PC-3 (cell line): ENCODE measurements at regions not wholly inside any gene's neighbourhood (a gene's known extent, or its start where the extent isn't known, plus 50 kb on each side); places are given as distances from the start of the nearest gene placed in this dataset.

Experiments
- ATAC-seq: fragments of 200-7000 bp; cut with Tn5 transposase; 2 replicates; pipeline ENCODE4 v1.9.1; 2020; ENCODE audit warnings: mild to moderate bottlenecking, moderate library complexity
- BruUV-seq: library from RNA; stranded (reverse); fragments of 400-500 nt; replicated peaks from 2 replicates; lab custom pipeline; 2021; lab: Mats Ljungman, UMichigan
- CTCF ChIA-PET: fragments of 300-600 bp; sonication (Branson Sonifier 250); formaldehyde crosslinking; loops from one replicate; lab custom pipeline; 2022; ENCODE audit warnings: antibody characterized with exemption; lab: Charles Lee
- POLR2A ChIA-PET: fragments of 300-600 bp; sonication (Branson Sonifier 250); formaldehyde crosslinking; loops from one replicate; lab custom pipeline; 2022; ENCODE audit warnings: antibody characterized with exemption; ENCODE audit not compliant: unreplicated experiment; lab: Charles Lee
- DNase-seq: peaks from one replicate; pipeline ENCODE4 v3.0.0-alpha.2; 2015
- H2AFZ ChIP-seq: fragments of 300-600 bp; sonication (generic); 2 replicates; pipeline ENCODE4 v1.6.0; 2016; ENCODE audit warnings: antibody characterized with exemption, low read length
- H3F3A ChIP-seq: fragments of 300-600 bp; sonication (generic); one replicate; pipeline ENCODE4 v1.6.0; 2017; ENCODE audit warnings: antibody characterized with exemption, low read length, control low read depth, mild to moderate bottlenecking; ENCODE audit not compliant: unreplicated experiment
- H3K27ac ChIP-seq: fragments of 300-600 bp; sonication (generic); 2 replicates; pipeline ENCODE4 v1.5.1; 2016; ENCODE audit warnings: mild to moderate bottlenecking, low read length
- H3K27me3 ChIP-seq: fragments of 300-600 bp; sonication (generic); 2 replicates; pipeline ENCODE4 v1.6.1; 2016; ENCODE audit warnings: low read length, mixed read lengths
- H3K36me3 ChIP-seq: fragments of 300-600 bp; sonication (generic); 2 replicates; pipeline ENCODE4 v1.6.1; 2016; ENCODE audit warnings: low read depth, mixed run types, low read length, mixed read lengths
- H3K4me1 ChIP-seq: fragments of 300-600 bp; sonication (generic); 2 replicates; pipeline ENCODE4 v1.5.1; 2016; ENCODE audit warnings: low read length; ENCODE audit not compliant: insufficient read depth
- H3K4me2 ChIP-seq: fragments of 300-600 bp; sonication (generic); 2 replicates; pipeline ENCODE4 v1.6.0; 2016; ENCODE audit warnings: low read length
- H3K4me3 ChIP-seq: fragments of 300-600 bp; sonication (generic); 2 replicates; pipeline ENCODE4 v1.5.1; 2016; ENCODE audit warnings: mild to moderate bottlenecking, low read length, mixed read lengths
- H3K79me2 ChIP-seq: fragments of 300-600 bp; sonication (generic); 2 replicates; pipeline ENCODE4 v1.6.1; 2017; ENCODE audit warnings: low read length, mixed read lengths
- H3K9ac ChIP-seq: fragments of 300-600 bp; sonication (generic); 2 replicates; pipeline ENCODE4 v1.6.0; 2016; ENCODE audit warnings: mild to moderate bottlenecking, low read length
- H3K9me2 ChIP-seq: fragments of 300-600 bp; sonication (generic); replicated peaks from 2 replicates; pipeline ENCODE4 v1.6.1; 2016; ENCODE audit warnings: mixed run types, low read length, mixed read lengths
- H3K9me3 ChIP-seq: fragments of 300-600 bp; sonication (generic); 2 replicates; pipeline ENCODE4 v1.6.1; 2016; ENCODE audit warnings: low read length, mixed read lengths
- H4K20me1 ChIP-seq: fragments of 300-600 bp; sonication (generic); 2 replicates; pipeline ENCODE4 v1.6.1; 2016; ENCODE audit warnings: low read length, mixed read lengths
- CTCF ChIP-seq: fragments of 300-600 bp; sonication (generic); conservative IDR thresholded peaks from 2 replicates; pipeline ENCODE4 v1.5.1; 2017; ENCODE audit warnings: antibody characterized with exemption, low read depth, mild to moderate bottlenecking, low read length
- EZH2 ChIP-seq: fragments of 300-600 bp; sonication (generic); IDR thresholded peaks from one replicate; pipeline ENCODE4 v1.6.1; 2017; ENCODE audit warnings: antibody characterized with exemption, mild to moderate bottlenecking, low read length; ENCODE audit not compliant: unreplicated experiment
- EZH2phosphoT487 ChIP-seq: fragments of 300-600 bp; sonication (generic); IDR thresholded peaks from 2 replicates; pipeline ENCODE4 v1.6.1; 2018; ENCODE audit warnings: mild to moderate bottlenecking, antibody characterized with exemption, low read length, borderline replicate concordance
- intact Hi-C: fragments of 100-400 bp; cut with micrococcal nuclease; formaldehyde crosslinking; loops from 2 replicates; pipeline ENCODE4 v1.9.0; 2023

GRCh38 chr6:142683714-142684141 lies 261.2 kb downstream of the HIVEP2 start:
- POLR2A ChIA-PET, result no interaction called here
- Histone ChIP-seq H3K9me3 (no peaks in the 10 kb centered on the region), H3K79me2 (no peaks in the 10 kb centered on the region), H3K4me1 (no peaks in the 10 kb centered on the region), H3K27ac (no peak overlapping the region), H3K36me3 (no peaks in the 10 kb centered on the region), H3F3A (no peaks in the 10 kb centered on the region), H2AFZ (no peak overlapping the region), H4K20me1 (no peaks in the 10 kb centered on the region), H3K4me3 (no peak overlapping the region), H3K4me2 (no peak overlapping the region), H3K9ac (no peak overlapping the region), H3K9me2 (no peaks in the 10 kb centered on the region), H3K27me3 (no peaks in the 10 kb centered on the region)
- no peak for ATAC-seq
- no TSS peak for BruUV-seq
- CTCF ChIA-PET, result interaction anchor here (0.5 kb wide), 2 partner anchors 30 to 725 kb away, joined by 3 to 4 read pairs; no protein-coding TSS in a partner anchor
- intact Hi-C loops, result no loop called here
- no peak for DNase-seq
- TF ChIP-seq EZH2phosphoT487 (no peak), EZH2 (no peak), CTCF (no peak)

DNA sequence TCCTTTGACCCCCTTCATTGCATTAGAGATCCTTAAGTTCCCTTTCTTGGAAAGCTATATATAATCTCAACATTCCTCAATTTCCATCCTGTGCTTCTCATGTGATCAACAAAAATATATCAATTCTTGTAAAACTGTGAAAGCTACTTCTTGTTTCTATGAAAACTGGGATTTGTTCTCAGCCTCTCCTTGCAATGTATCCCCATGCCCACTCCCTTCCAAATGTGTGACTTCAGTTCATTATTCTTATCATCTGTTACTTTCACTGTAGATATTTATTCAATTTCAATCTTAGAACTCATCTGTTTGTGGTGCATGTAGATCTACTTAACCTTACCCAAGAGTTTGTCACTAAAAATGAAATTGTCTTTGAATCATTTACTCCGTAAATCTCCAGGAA lies 260.6 kb downstream of the HIVEP2 start:
- H3K27ac ChIP-seq, result no peak overlapping the region
- intact Hi-C loops, result no loop called here
- H3K79me2 ChIP-seq, result no peaks in the 10 kb centered on the region
- no peaks in the 10 kb centered on the region for H3K4me1 ChIP-seq
- TF ChIP-seq CTCF, result no peak
- no peak for TF ChIP-seq EZH2
- TF ChIP-seq EZH2phosphoT487, result no peak
- no peaks in the 10 kb centered on the region for H3K36me3 ChIP-seq
- DNase-seq (no peak), ATAC-seq (no peak)
- H3F3A ChIP-seq, result no peaks in the 10 kb centered on the region
- no peak overlapping the region for H3K4me3 ChIP-seq
- H3K27me3 ChIP-seq, result no peaks in the 10 kb centered on the region
- no peaks in the 10 kb centered on the region for H3K9me2 ChIP-seq
- no peaks in the 10 kb centered on the region for H4K20me1 ChIP-seq
- ChIA-PET POLR2A (no interaction called here), CTCF (interaction anchor here (0.6 kb wide), 1 partner anchor 212 kb away, joined by 3 read pairs; no protein-coding TSS in a partner anchor)
- no peak overlapping the region for H2AFZ ChIP-seq
- H3K9ac ChIP-seq, result no peak overlapping the region
- no peaks in the 10 kb centered on the region for H3K9me3 ChIP-seq
- no TSS peak for BruUV-seq
- H3K4me2 ChIP-seq, result no peak overlapping the region

DNA sequence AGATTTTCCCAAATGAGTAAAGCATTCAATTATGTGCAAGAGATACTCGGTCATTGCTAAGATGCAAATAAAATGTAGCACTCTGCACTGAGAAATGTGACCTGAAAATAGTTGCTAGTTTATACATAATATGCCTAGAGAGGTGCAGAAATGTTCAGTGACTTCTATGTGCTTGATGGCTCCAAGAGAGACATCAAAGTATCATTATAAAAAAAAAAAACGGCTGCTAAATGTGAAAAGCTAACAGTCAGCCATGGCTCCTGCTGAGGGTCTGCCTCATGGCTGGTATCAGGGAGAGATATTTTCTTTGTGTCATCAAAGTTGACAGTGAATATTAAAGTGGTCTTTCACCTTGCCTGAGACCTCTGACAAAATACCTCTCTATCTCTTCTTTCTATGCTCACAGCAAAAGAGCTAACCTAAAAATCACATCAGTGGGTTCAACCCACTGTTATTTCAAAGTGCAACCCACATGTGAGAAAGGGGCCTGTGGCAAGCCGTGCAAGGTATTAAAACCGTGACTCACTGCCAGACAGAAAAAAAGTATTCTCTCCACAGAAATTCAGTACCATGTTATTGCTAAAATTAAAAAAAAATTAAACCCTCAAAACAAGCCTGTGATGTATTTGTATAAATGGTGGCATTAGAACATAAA lies 259.0 kb downstream of the HIVEP2 start:
- DNase-seq (no peak), ATAC-seq (no peak)
- Histone ChIP-seq H3K4me1 (no peaks in the 10 kb centered on the region), H3F3A (no peaks in the 10 kb centered on the region), H3K9me2 (no peaks in the 10 kb centered on the region), H3K4me3 (no peak overlapping the region), H3K27ac (no peak overlapping the region), H3K9me3 (no peaks in the 10 kb centered on the region), H3K36me3 (no peaks in the 10 kb centered on the region), H3K4me2 (no peak overlapping the region), H3K27me3 (no peaks in the 10 kb centered on the region), H4K20me1 (no peaks in the 10 kb centered on the region), H3K79me2 (no peaks in the 10 kb centered on the region), H3K9ac (no peak overlapping the region), H2AFZ (no peak overlapping the region)
- POLR2A ChIA-PET, result no interaction called here
- CTCF ChIA-PET, result no interaction called here
- TF ChIP-seq CTCF, result no peak
- TF ChIP-seq EZH2phosphoT487, result no peak
- TF ChIP-seq EZH2, result no peak
- BruUV-seq, result no TSS peak
- intact Hi-C loops, result no loop called here
